A549 (cell line): ENCODE measurements at regions not wholly inside any gene's neighbourhood (a gene's known extent, or its start where the extent isn't known, plus 50 kb on each side); places are given as distances from the start of the nearest gene placed in this dataset.

Experiments
- ATAC-seq, 2 experiments: fragments of 200-7000 bp in 1 of 2; fragments of >200 bp in 1 of 2; cut with Nextera tagmentation in 1 of 2; cut with Tn5 transposase in 1 of 2; 3 replicates each; pipeline versions ENCODE4 v1.8.0 to v1.9.1; 2018 to 2020; ENCODE audit warnings: mild to moderate bottlenecking in 1 of 2, moderate library complexity in 1 of 2
- CTCF ChIA-PET: fragments of 300-600 bp; sonication (Branson Sonifier 250); formaldehyde crosslinking; extraction: SDS; loops from one replicate; lab custom pipeline; 2021; ENCODE audit warnings: antibody characterized with exemption, inconsistent platforms; lab: Yijun Ruan, JAX
- POLR2A ChIA-PET: fragments of 350-600 bp; formaldehyde crosslinking; extraction: SDS; loops from one replicate; lab custom pipeline; 2021; ENCODE audit warnings: antibody characterized with exemption, inconsistent platforms; lab: Yijun Ruan, JAX
- DNase-seq, 2 experiments: peaks; one replicate each; pipeline versions ENCODE4 v3.0.0 to v3.0.0-alpha.2; 2011 to 2016; ENCODE audit warnings: low read depth in 1 of 2, low spot score in 1 of 2
- FAIRE-seq: peaks from 2 replicates; lab custom pipeline; 2011; peaks lifted over from hg19 to GRCh38; lab: Jason Lieb, UNC
- H3K27ac ChIP-seq, 2 experiments: fragments of >200 bp; sonication (Bioruptor Twin); formaldehyde crosslinking; 3 replicates each; pipeline ENCODE4 v1.5.1; 2016 to 2017
- H3K4me1 ChIP-seq: fragments of >200 bp; sonication (Bioruptor Twin); formaldehyde crosslinking; 3 replicates; pipeline ENCODE4 v1.6.1; 2016
- H3K4me2 ChIP-seq: fragments of >200 bp; sonication (Bioruptor Twin); formaldehyde crosslinking; 3 replicates; pipeline ENCODE4 v1.6.1; 2016
- H3K4me3 ChIP-seq: fragments of >200 bp; sonication (Bioruptor Twin); formaldehyde crosslinking; 3 replicates; pipeline ENCODE4 v1.5.1; 2016
- H3K9me3 ChIP-seq: fragments of >200 bp; sonication (Bioruptor Twin); formaldehyde crosslinking; 3 replicates; pipeline ENCODE4 v1.6.1; 2016
- ATOH8 ChIP-seq: fragments of 250-450 bp; sonication (Bioruptor Pico); IDR thresholded peaks from 2 replicates; pipeline ENCODE4 v1.5.0; 2020; ENCODE audit warnings: low read depth, mild to moderate bottlenecking, moderate library complexity
- BCL3 ChIP-seq: fragments of >200 bp; sonication (Bioruptor Twin); formaldehyde crosslinking; IDR thresholded peaks from 3 replicates; pipeline ENCODE4 v1.6.1; 2016
- CBX2 ChIP-seq: fragments of 200-600 bp; sonication (generic); IDR thresholded peaks from 2 replicates; pipeline ENCODE4 v1.6.1; 2016; ENCODE audit warnings: low read depth, mild to moderate bottlenecking, borderline replicate concordance
- CHD2 ChIP-seq: fragments of 150-350 bp; IDR thresholded peaks from 2 replicates; pipeline ENCODE4 v1.6.1; 2014; ENCODE audit warnings: low read length; ENCODE audit not compliant: partially characterized antibody
- CTCF ChIP-seq: fragments of >200 bp; sonication (Bioruptor Twin); formaldehyde crosslinking; IDR thresholded peaks from 3 replicates; pipeline ENCODE4 v1.5.1; 2016
- EHF ChIP-seq: fragments of 250-450 bp; sonication (Bioruptor Pico); IDR thresholded peaks from 2 replicates; pipeline ENCODE4 v1.5.0; 2020; ENCODE audit warnings: mild to moderate bottlenecking
- EP300 ChIP-seq, 2 experiments: fragments of >200 bp; sonication (Bioruptor Twin); formaldehyde crosslinking; IDR thresholded peaks; 2 replicates in 1 of 2; 3 replicates in 1 of 2; pipeline ENCODE4 v1.6.1; 2016 to 2017
- ESRRA ChIP-seq: fragments of 150-350 bp; IDR thresholded peaks from 2 replicates; pipeline ENCODE4 v1.6.1; 2014; ENCODE audit warnings: mild to moderate bottlenecking, low read length, borderline replicate concordance
- FOXS1 ChIP-seq: fragments of 250-450 bp; sonication (Bioruptor Pico); IDR thresholded peaks from 2 replicates; pipeline ENCODE4 v1.5.0; 2020; ENCODE audit warnings: mild to moderate bottlenecking, moderate library complexity
- HES2 ChIP-seq: fragments of >200 bp; sonication (Bioruptor Twin); formaldehyde crosslinking; IDR thresholded peaks from 2 replicates; pipeline ENCODE4 v1.6.1; 2016
- HOXA7 ChIP-seq: fragments of 250-450 bp; sonication (Bioruptor Pico); IDR thresholded peaks from 2 replicates; pipeline ENCODE4 v1.5.0; 2020; ENCODE audit warnings: mild to moderate bottlenecking, moderate library complexity
- HOXB5 ChIP-seq: fragments of 250-450 bp; sonication (Bioruptor Pico); IDR thresholded peaks from 2 replicates; pipeline ENCODE4 v1.5.0; 2020; ENCODE audit warnings: mild to moderate bottlenecking, moderate library complexity
- JUN ChIP-seq, 2 experiments: fragments of >200 bp; sonication (Bioruptor Twin); formaldehyde crosslinking; IDR thresholded peaks; 2 replicates in 1 of 2; 3 replicates in 1 of 2; pipeline ENCODE4 v1.6.1; 2016 to 2017
- JUNB ChIP-seq: fragments of >200 bp; sonication (Bioruptor Twin); formaldehyde crosslinking; IDR thresholded peaks from 2 replicates; pipeline ENCODE4 v1.6.1; 2016
- KDM5A ChIP-seq: fragments of 200-600 bp; sonication (generic); IDR thresholded peaks from 2 replicates; pipeline ENCODE4 v1.6.1; 2016; ENCODE audit warnings: antibody characterized with exemption, mild to moderate bottlenecking
- MAZ ChIP-seq: fragments of 150-350 bp; IDR thresholded peaks from 2 replicates; pipeline ENCODE4 v1.6.1; 2014; ENCODE audit warnings: antibody characterized with exemption, low read depth, low read length, borderline replicate concordance
- MYC ChIP-seq: IDR thresholded peaks from 2 replicates; pipeline ENCODE4 v1.6.1; 2012; ENCODE audit warnings: mild to moderate bottlenecking, inconsistent platforms, low read length, improper control_type of control experiment, borderline replicate concordance
- NR3C1 ChIP-seq: fragments of >200 bp; sonication (Bioruptor Twin); formaldehyde crosslinking; IDR thresholded peaks from 3 replicates; pipeline ENCODE4 v1.6.1; 2017
- ZNF302 ChIP-seq: fragments of 250-450 bp; sonication (Bioruptor Pico); IDR thresholded peaks from 2 replicates; pipeline ENCODE4 v1.9.0; 2021; ENCODE audit warnings: inconsistent platforms, mild to moderate bottlenecking, moderate library complexity
- ZSCAN20 ChIP-seq: fragments of 250-450 bp; sonication (Bioruptor Pico); IDR thresholded peaks from 2 replicates; pipeline ENCODE4 v1.8.0; 2022; ENCODE audit warnings: mild to moderate bottlenecking, moderate library complexity
- WGBS: methylation state at CpG from one replicate; pipeline ENCODE4 v1.1.6; 2017; ENCODE audit errors: missing lambda C conversion rate; 5-methylcytosine and 5-hydroxymethylcytosine counted together

- no peak for TF ChIP-seq EP300 (IDR thresholded peaks at IDR 0.05)
- no peak for TF ChIP-seq BCL3
- TF ChIP-seq ZNF302, result no peak
- TF ChIP-seq HES2, result no peak
- no peak for TF ChIP-seq EHF
- no peak for TF ChIP-seq HOXB5 (CRISPR knock-in tag)
- no peak for TF ChIP-seq CHD2
- TF ChIP-seq CBX2, result no peak
- TF ChIP-seq NR3C1, result no peak
- no peak for TF ChIP-seq JUN (IDR thresholded peaks at IDR 0.05)
- no peak for TF ChIP-seq KDM5A
- no peak for TF ChIP-seq ESRRA
- no peak for TF ChIP-seq ZSCAN20 (CRISPR knock-in tag)
- TF ChIP-seq ATOH8 (CRISPR knock-in tag), result no peak
- no peak for TF ChIP-seq MYC
- TF ChIP-seq CTCF, result no peak
- no peak for TF ChIP-seq MAZ
- no peak for TF ChIP-seq FOXS1 (CRISPR knock-in tag)
- TF ChIP-seq HOXA7, result no peak
- POLR2A ChIA-PET, result no interaction called here
- DNase-seq (no peak), ATAC-seq (no peak), FAIRE-seq (no peak)
- Histone ChIP-seq H3K27ac (no peak overlapping the region), H3K4me2 (no peak overlapping the region), H3K4me1 (0 out of 3 replicates have a peak, but pooled peaks cover 2% of the 10 kb centered on the region), H3K9me3 (no peaks in the 10 kb centered on the region), H3K4me3 (no peak overlapping the region)
- CTCF ChIA-PET, result interaction anchor here (0.6 kb wide), 1 partner anchor 8 kb away, joined by 3 read pairs; no protein-coding TSS in a partner anchor
- WGBS, result 91% methylated on average over 6 of the region's 6 CpGs
These were observed 50.7 kb upstream of the ACOT11 start for GRCh38 chr1:54497338-54497737.

GRCh38 chr1:54495954-54496353 lies 52.1 kb upstream of the ACOT11 start:
- CTCF ChIA-PET, result no interaction called here
- TF ChIP-seq ESRRA, result no peak
- no peak for TF ChIP-seq BCL3
- no peak for TF ChIP-seq JUNB
- TF ChIP-seq, all 56 proteins: peak for 0
- 59% methylated on average over 7 of the region's 7 CpGs for WGBS

More at GRCh38 chr1:54495954-54496353, 52.1 kb upstream of the ACOT11 start:
- POLR2A ChIA-PET, result no interaction called here
- no peak for ATAC-seq
- H3K9me3 ChIP-seq, result no peaks in the 10 kb centered on the region
- DNase-seq, result no peak
- H3K4me1 ChIP-seq, result 0 out of 3 replicates have a peak, but pooled peaks cover 2% of the 10 kb centered on the region
- H3K4me3 ChIP-seq, result no peak overlapping the region
- FAIRE-seq, result no peak
- H3K4me2 ChIP-seq, result no peak overlapping the region
- H3K27ac ChIP-seq, result no peak overlapping the region
